HG03575 (cell line): ENCODE measurements at regions not wholly inside any gene's neighbourhood (a gene's known extent, or its start where the extent isn't known, plus 50 kb on each side); places are given as distances from the start of the nearest gene placed in this dataset.

Experiments
- ATAC-seq: cut with Tn5 transposase; IDR thresholded peaks from one replicate; pipeline ENCODE4 v1.9.1; 2021; ENCODE audit not compliant: unreplicated experiment, insufficient number of reproducible peaks, low FRiP score; ENCODE audit errors: extremely low read depth

- no peak for ATAC-seq
Measured at GRCh38 chr1:80249699-80250098, 1243.2 kb upstream of the ADGRL4 start.

DNA sequence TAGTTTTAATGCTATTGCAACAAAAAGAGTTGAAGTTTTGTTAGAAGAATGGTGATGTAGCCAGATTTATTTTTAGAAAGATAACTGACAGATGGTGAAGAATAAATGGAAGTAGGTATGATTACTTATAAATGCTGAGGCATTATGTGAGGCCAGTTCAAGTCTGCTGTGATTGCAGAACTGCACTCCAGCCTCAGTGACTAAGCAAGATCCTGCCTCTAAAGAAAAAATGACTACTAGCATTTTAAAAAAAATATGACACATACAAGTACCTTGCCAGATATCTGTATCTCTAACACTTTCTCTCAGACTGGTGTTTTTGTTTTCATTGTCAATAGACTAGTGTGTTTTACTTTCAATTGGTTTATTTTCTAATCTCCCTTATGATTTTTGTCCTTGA lies 1242.4 kb upstream of the ADGRL4 start:
- no peak for ATAC-seq

GRCh38 chr1:80245813-80246212 lies 1239.3 kb upstream of the ADGRL4 start:
- ATAC-seq, result no peak

DNA sequence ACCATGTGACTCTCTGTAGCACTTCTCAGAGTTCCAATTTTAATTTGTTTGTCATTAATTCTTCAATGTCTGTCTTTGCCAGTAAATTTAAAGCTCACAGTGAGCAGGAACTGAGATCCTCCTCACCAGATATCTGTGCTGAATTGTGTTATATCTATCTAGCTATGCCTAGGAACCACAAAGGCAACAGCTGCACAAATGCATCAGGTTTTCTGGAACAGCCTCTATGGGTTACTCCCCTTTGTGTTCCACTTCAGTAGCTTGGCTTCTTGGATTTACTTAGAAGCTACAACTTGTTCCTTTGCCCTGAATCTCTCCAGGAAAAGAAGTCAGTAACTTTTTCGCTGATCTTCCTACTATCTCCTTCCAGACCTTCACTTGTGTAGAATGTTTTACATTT lies 1237.8 kb upstream of the ADGRL4 start:
- ATAC-seq, result no peak

- ATAC-seq, result no peak
Measured at GRCh38 chr1:80241566-80241965, 1235.0 kb upstream of the ADGRL4 start.

GRCh38 chr1:80225510-80225909 lies 1219.0 kb upstream of the ADGRL4 start:
- no peak for ATAC-seq

GRCh38 chr1:80221319-80221718 lies 1214.8 kb upstream of the ADGRL4 start:
- ATAC-seq, result no peak

- ATAC-seq, result peak; percentile 51
Measured at GRCh38 chr1:80218112-80218511, 1211.6 kb upstream of the ADGRL4 start.

DNA sequence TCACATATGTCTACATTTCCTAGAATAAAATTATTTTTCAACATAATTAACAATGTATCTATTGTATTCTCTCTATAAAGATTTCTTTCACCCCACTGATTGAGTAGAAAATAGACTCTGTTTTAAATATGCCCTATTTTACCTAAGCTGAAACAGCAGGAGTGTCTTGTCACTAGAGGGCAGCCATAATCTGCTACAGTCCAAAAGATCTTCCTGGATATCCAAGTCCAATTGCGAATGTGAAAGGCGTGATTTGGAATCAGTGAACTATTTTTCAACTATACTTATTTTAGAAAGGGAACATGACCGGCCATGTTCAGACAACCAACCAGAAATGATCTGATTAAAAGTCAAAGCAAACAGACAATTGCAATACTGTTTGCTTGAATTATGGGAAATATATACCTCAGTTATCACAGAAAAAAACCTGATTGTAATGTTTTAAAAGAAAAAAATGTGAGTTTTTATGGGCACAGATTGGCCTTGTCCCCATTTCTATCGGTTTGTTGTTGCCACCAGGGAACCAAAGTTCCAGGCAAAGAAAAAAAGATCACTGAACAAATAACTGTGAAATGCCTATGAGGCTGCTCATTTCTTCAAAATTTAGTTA lies 1211.0 kb upstream of the ADGRL4 start:
- ATAC-seq, result no peak

DNA sequence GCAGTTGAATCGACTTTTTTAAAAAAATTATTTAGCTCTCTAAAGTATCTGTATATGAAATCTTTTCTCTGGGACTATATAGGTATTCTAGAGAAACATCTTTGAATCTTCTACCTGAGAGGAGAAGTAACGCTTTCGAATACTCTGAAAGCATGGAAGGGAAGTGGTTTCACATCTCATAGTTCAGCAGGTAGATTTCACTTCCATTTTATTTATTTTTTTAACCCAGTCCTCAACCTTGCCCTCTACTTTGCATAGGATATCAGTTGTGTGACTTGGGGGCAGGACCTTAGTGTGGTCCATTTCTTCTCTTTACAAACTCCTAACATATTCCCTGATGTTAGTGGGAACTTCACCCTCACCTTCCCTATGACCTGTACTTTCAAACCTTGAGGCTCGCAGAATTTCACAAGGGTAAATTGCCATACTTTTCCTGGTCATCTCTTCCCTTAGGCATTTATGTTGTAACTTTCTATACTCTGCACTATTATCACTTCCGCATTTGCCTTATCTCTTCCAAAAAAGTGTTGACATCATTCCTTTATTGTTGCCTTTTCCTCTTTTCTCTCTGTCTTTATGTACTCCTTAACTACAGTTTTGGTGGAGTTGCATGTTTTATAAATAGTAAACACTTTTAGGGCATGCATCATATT lies 1208.5 kb upstream of the ADGRL4 start:
- ATAC-seq, result no peak

DNA sequence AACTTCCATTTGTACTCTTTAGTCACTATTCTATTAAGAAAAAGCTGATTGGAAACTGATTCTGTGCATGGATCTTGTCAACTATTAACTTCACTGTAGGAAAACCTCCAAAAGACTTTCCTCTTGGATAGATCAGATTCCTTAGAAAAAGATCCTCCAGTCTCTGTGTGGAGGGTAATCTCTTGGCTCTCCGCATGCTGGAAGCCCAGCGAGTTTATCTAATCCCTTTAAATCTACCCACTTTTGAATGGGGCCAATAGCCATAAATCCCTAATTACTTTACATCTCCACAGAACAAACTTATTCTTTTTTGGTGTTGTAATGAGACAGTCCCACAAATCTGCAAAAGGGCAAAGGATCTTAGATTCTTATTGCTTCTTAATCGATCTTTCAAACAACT lies 1206.4 kb upstream of the ADGRL4 start:
- no peak for ATAC-seq

DNA sequence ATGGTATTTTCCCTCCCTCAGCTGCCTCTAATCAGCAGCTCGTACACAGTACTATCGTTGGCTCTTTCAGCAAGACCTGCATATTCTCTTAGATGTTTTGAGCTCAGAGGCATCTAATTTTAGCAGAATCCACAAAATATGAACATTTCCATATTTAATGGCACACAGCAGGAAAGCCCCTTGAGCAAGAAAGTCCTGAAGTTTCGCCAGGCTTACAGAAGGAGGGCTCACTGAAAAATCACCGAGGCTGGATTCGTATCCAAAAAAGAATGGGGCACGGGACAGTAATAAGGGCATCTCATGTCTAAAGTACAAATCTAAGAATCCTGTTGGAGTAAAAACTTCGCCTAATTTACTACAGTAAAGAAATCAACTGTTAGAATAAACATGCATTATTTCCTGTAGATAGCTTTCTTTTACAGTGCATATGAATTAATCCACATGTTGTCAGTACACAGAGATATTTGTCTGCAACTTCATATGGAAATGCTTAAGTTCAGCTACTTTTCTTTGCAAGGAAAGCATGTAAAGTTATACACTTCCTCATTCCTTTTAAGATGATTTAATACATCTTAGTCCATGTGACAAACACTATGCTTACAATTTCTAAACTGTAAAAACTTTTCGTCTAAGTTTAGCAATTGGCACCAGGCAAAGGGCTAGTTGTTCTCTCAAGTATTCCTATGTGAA lies 1205.3 kb upstream of the ADGRL4 start:
- no peak for ATAC-seq

DNA sequence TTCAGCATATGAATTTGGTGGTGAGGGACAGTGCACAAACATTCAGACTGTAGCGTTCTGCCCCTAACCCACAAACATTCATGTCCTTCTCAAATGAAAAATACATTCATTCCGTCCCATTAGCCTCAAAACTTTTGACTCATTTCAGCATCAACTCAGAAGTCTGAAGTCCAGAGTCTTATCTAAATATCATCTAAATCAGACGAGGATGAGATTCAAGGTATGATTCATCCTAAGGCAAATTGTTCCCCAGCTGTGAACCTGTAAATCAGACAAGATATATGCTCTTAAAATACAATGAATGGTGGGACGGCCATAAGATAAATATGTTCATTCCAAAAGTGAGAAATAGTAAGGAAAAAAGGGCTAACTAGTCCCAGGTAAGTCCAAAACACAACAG lies 1195.6 kb upstream of the ADGRL4 start:
- ATAC-seq, result no peak

DNA sequence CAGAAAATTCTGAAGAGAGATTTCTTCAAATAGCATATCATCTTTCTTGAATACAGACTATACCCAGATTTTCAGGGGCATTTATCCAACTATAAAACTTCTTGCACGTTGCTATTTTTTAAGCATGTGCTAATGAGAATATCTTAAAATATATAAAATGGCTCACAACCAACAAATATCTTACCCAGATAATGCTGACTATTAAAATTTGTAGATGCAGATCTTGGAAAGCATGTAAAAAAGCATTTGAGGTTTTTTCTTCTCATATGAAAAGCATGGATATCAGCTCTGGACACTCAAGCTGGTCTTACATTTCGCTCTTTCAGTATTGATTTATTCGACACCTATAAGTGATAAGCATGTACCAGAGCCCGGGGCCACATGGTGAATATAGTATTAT lies 1187.7 kb upstream of the ADGRL4 start:
- no peak for ATAC-seq

DNA sequence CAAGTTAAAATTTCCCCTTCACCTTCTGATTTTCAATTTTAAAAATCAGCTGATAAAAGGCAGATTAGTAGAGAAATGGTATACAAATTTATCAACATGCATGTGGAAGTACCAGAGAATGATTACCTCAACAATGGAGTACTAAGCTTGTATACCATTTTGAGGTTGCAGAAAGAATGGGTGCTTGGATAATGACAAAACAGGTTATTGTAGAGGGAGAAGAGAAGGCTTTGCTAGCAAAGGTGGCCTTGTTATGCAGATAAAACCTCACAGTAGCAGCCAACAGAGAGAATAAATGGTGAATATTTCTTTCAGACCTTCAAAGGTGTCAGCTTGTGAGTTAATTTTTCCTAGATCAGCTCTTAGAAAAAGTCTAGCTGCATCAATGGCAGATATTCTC lies 1174.9 kb upstream of the ADGRL4 start:
- ATAC-seq, result no peak

DNA sequence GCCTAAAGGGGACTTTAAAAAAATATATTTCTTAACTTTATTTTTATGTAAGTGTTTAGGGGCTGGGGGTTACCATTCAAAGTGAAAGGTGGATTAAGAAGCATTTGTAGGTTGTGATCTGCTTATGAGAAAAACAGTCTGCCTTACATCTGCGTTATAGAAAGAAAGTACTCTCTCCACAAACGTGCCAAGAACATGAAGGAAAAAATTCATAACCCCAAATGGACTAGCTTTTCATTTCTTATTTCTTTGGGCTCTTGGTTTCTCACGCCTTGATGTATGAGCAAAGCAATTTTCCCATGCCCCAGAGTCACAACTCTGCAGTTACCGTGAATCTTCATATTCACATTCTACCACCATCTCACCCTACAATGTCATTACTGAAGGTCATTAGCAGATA lies 1165.1 kb upstream of the ADGRL4 start:
- ATAC-seq, result no peak

- no peak for ATAC-seq
Measured at GRCh38 chr1:80170811-80171485, 1164.4 kb upstream of the ADGRL4 start.

DNA sequence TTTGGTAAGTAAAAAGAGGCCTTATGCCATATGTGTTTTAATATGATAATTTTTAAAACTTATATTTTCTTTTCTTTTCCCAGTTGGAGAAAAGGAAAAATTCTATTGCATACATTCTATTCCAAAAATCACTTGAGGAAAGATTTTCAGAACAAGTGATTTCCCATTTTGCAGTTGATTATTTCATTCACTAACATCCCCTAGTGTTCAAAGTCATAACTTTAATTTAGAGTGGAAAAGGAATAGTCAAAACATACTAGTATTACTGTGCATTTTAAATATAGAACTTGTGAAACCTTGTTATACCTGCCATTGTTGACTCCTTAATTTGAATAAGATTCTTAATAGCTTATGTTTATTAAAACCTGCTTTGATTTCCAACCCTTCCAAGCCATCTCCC lies 1157.6 kb upstream of the ADGRL4 start:
- no peak for ATAC-seq

- ATAC-seq, result no peak
Measured at GRCh38 chr1:80163686-80164085, 1157.2 kb upstream of the ADGRL4 start.

- no peak for ATAC-seq
Measured at GRCh38 chr1:80158771-80159170, 1152.2 kb upstream of the ADGRL4 start.
